ENCODE measurements at regions not wholly inside any gene's neighbourhood (a gene's known extent, or its start where the extent isn't known, plus 50 kb on each side); places are given as distances from the start of the nearest gene placed in this dataset.
"Not testable (repeated sequence)": the region's sequence is repeated elsewhere in the genome, so short reads cannot be mapped to it uniquely, and the experiment has no call there.

DNA sequence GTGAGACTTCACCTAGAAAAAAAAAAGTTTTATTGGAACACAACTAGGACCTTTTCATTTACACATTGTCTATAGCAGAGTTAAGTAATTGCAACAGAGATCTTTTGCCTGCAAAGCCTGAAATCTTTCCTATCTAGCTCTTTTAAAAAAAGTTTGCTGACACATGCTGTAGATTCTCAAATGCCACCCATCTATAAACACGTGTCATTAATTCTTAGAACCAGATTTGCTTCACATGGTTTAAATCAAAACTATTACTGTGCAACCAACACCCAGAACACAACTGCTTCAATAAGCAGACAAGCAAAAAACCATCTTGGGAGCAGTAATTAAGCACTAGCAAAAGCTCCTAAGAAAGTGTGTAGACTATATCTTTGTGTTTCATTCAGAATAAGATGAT lies 55.0 kb downstream of the OXSM start:
- no peak for TF ChIP-seq CTCF (IDR thresholded peaks at IDR 0.05; ENCODE audit: low read length, missing control alignments)
- H3K4me3 ChIP-seq (replicated peaks; ENCODE audit: low read depth, low read length) = no peak overlapping the region
- no peak for DNase-seq (ENCODE audit: low read depth)

DNA sequence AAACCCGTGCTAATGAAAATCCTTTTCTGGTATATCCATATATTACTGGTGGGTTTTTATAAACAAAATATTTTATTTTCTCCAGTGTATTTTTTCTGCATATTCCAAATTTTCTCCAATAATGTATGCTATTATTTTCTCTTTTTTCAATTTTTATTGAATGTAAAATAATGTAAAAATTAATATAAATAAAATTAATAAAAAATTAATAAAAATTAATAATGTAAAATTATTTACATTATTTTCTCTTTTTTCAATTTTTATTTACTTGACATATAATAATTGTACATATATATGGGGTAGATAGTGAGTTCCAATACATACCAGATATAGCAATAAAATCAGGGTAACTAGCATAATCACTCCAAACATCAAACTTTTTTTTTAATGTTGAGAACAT lies 56.4 kb downstream of the OXSM start:
- no peak overlapping the region for H3K4me3 ChIP-seq (replicated peaks; ENCODE audit: low read depth, low read length)
- no peak for DNase-seq (ENCODE audit: low read depth)
- TF ChIP-seq CTCF (IDR thresholded peaks at IDR 0.05; ENCODE audit: low read length, missing control alignments) = no peak

GRCh38 chr3:25849091-25849490 lies 59.2 kb downstream of the OXSM start:
- no peak for TF ChIP-seq CTCF (IDR thresholded peaks at IDR 0.05; ENCODE audit: low read length, missing control alignments)

DNA sequence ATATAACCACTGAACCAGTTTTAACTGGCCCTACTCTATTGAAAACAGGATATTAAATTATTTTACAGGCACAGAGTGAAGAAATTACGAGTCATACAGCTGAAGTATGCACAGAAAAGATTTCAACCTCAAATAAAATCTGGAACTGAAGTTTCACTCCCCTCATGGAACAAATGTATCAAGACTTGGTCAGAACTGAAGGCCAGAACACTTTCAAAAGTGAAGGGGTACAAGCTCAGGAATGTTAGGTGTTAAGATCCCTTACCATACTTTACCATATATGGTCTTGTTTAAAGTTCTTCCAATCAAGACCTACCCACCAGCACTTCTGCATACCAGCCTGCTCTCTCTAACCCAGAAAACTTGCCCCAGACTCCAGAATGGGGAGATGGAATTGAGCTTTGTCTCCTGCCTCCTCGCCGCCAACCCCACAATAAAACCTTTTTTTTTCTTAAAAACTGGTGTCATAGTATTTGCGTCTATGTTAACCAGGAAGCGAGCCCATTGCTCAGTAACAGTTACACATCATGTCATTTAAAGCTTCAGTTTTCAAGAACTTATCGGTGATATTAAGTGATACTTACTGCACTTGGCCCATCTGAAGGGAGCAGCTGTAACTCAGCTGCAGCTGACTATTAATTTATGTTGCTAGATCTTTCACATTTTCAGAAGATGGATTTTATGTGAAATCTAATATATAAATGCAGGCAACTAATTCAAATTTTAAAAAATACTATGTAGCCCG lies 59.9 kb downstream of the OXSM start:
- DNase-seq (ENCODE audit: low read depth) = peak; percentile 39
- no peak for TF ChIP-seq CTCF (IDR thresholded peaks at IDR 0.05; ENCODE audit: low read length, missing control alignments)
- no peak overlapping the region for H3K4me3 ChIP-seq (replicated peaks; ENCODE audit: low read depth, low read length)

More at GRCh38 chr3:25849091-25849490, 59.2 kb downstream of the OXSM start:
- DNase-seq (ENCODE audit: low read depth) = no peak
- H3K4me3 ChIP-seq (replicated peaks; ENCODE audit: low read depth, low read length) = no peak overlapping the region

DNA sequence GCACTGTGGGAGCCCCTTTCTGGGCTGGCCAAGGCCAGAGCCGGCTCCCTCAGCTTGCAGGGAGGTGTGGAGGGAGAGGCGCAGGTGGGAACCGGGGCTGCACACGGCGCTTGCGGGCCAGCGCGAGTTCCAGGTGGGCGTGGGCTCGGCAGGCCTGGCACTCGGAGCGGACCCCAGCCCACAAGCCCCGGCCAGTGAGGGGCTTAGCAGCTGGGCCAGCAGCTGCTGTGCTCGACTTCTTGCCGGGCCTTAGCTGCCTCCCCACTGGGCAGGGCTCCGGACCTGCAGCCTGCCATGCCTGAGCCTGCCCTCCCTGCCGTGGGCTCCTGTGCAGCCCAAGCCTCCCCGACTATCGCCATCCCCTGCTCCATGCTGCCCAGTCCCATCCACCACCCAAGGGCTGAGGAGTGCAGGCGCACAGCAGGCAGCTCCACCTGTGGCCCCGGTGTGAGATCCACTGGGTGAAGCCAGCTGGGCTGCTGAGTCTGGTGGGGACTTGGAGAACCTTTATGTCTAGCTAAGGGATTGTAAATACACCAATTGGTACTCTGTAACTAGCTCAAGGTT lies 61.9 kb downstream of the OXSM start:
- not testable (repeated sequence) for DNase-seq (ENCODE audit: low read depth); H3K4me3 ChIP-seq (replicated peaks; ENCODE audit: low read depth, low read length)

DNA sequence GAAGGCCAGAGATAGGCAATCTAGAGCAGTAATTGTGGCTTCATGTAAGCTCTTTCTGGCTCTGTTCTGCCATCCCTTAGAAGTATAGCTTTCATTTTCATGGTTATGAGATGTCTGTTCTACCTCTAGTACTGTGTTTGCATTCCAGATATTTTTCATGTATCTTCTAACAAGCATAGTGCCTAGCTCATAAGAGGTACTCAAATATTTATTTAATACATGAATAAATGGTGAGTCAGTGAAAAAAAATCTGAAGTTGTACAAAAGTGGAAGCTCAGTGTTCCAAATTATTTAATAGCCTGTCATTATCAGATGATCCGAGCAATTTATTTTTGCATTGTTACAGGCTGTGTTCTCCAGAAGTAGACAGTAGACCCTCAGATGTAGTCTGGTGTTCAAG lies 64.3 kb downstream of the OXSM start:
- no peak overlapping the region for H3K4me3 ChIP-seq (replicated peaks; ENCODE audit: low read depth, low read length)
- no peak for TF ChIP-seq CTCF (IDR thresholded peaks at IDR 0.05; ENCODE audit: low read length, missing control alignments)
- DNase-seq (ENCODE audit: low read depth) = peak; percentile 25

DNA sequence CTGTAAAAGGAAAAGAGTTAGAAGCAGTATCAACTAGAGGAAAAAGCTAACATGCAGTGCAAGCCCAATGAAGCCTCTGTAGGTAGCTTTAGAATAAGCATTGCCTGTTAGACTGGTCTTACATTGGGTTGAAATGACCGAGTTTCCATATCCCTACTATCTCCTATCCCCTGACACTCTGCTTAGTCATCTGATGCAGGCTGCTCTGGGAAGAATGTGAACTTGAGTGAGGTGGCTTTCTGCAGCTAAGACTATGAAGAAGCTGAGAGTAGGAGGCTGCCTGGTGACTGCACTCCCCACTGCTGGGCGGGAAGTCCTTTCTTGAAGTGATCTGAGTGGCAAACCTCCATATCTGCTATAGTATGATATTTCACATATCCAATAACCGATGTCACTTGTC lies 64.7 kb downstream of the OXSM start:
- no peak overlapping the region for H3K4me3 ChIP-seq (replicated peaks; ENCODE audit: low read depth, low read length)
- peak; percentile 56 for DNase-seq (ENCODE audit: low read depth)

More for the DNA sequence above, 64.7 kb downstream of the OXSM start:
- TF ChIP-seq CTCF (IDR thresholded peaks at IDR 0.05; ENCODE audit: low read length, missing control alignments) = no peak
